ENCODE measurements at regions not wholly inside any gene's neighbourhood (a gene's known extent, or its start where the extent isn't known, plus 50 kb on each side); places are given as distances from the start of the nearest gene placed in this dataset.

DNA sequence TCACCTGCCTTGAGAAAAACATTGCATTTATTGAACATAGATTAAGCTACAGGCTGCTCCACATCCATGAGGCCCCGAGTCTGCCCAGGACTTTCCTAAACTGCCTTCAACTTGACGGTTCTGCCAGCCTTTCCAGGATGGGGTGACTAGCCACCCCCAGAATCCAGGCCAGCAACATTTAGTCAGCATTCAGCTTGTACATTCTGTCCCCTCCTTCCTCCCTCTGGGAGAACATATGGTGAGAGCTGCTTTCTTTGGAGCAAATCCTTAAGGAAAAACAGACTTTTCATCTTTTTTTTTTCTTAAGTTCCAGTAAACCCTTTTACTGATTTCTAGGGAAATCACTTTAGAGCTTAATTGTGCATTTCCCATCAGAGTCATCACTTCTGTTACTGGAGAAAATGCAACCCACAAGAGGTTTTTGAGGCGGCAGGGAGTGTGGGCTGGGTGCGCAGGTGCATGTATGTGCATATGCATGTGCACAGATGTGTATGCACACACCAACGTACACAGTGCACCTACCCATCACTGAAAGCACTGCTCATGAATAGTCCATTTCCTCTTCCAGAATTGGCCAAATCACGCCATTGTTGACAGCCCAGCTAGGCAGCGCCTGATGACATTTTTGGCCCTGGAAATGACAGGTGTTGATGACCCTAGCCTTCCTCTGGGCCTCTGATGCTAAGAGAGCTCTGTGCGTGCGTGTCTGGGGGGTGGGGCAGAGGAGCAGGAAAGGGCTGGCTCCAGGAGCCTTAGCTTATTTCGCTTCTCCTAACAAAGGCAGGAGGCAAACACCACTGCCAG is 145.6 kb downstream of the HSD17B3 start:
- DNase-seq (ENCODE audit: low spot score) = no peak

GRCh38 chr9:96154081-96154480 is 147.9 kb downstream of the HSD17B3 start:
- DNase-seq (ENCODE audit: low spot score) = no peak

GRCh38 chr9:96152550-96152949 is 149.4 kb downstream of the HSD17B3 start:
- no peak for DNase-seq (ENCODE audit: low spot score)

- no peak for DNase-seq (ENCODE audit: low spot score)
Observed at GRCh38 chr9:96150324-96151227, 151.4 kb downstream of the HSD17B3 start.

GRCh38 chr9:96149533-96150280 is 152.3 kb downstream of the HSD17B3 start:
- DNase-seq (ENCODE audit: low spot score) = no peak

GRCh38 chr9:96148634-96149532 is 153.1 kb downstream of the HSD17B3 start:
- no peak for DNase-seq (ENCODE audit: low spot score)

DNA sequence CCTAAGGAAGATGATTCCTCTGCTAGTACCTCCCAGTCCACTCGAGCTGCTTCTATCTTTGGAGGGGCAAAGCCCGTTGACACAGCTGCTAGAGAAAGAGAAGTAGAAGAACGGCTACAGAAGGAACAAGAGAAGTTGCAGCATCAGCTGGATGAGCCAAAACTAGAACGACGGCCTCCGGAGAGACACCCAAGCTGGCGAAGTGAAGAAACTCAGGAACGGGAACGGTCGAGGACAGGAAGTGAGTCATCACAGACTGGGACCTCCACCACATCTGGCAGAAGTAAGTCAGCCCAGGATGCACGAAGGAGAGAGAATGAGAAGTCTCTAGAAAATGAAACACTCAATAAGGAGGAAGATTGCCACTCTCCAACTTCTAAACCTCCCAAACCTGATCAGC is 154.9 kb downstream of the HSD17B3 start:
- peak; percentile 36 for DNase-seq (ENCODE audit: low spot score)

- DNase-seq (ENCODE audit: low spot score) = no peak
Observed at GRCh38 chr9:96141666-96142065, 160.3 kb downstream of the HSD17B3 start.

- DNase-seq (ENCODE audit: low spot score) = no peak
Observed at GRCh38 chr9:96141128-96141474, 160.9 kb downstream of the HSD17B3 start.

DNA sequence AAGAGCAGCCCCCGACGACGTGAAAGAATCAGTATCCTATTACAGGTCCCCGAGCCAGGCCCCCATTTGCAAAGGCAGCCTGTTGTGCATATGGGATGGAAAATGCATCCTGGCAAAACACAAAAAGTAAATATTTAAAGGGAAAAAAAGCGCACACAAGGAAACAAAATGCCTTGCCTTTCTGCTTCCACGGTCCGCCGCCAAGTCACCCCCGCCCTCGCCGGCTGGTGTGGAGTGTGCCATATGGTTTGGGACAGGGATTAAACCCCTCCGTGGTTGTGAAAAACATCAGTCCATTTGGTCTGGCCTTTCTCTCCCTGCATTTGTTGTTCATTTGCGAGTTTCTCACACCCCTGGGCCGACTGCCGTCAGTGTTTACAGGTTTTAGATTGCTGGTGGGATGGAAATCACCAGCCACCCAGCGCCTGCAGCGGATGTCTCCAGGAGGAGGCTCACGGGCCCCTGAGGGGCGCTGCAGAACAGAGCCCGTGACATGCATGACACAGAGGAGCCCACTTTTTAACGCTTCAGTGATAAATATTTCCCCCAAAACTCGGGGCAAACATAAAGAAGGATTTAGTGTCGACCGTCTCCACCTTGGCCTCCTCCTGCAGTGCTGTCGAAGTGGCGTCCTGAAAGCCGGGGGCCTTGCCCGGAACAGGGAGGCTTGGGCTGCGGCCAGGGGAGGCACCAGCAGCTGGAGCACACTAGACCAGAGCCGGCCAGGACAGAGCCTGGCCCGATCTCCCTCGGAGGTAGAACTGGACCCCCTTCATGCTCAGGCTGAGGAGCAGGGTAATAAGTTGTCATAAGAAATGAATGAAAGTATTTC is 161.5 kb downstream of the HSD17B3 start:
- peak; percentile 43 for DNase-seq (ENCODE audit: low spot score)

DNA sequence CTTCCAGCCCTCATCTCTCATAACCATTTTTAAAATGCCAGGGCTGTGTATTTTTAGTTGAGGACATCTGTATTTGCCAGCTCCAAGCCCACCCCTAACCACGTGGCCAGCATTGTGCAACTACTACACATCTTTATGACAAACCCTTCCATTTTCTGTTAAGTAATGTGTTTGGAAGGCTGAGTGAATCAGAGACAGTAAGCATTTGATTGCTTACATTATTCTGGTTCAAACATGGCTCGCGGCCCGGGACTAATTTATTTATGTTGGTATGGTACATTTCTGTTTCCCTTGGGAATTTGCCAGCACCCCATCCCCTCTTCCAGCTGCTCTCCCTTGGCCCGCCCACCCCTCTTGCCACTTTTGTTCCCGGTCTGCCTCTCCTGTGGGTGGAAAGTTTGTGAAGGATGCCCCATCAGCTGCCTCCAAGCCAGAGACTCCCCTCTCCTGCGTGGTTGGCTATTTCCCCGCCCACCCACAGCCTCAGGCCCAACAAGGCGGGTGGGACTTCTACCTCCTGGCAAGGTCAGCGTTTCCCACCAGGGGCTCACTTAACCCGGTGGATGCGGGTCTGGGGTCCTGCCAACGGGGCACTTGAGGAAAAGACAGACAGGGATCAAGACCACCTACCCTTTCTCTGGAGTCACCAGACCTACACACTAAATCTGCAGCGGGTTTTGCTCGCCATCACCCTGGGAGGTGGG is 162.2 kb downstream of the HSD17B3 start:
- DNase-seq (ENCODE audit: low spot score) = peak; percentile 74

DNA sequence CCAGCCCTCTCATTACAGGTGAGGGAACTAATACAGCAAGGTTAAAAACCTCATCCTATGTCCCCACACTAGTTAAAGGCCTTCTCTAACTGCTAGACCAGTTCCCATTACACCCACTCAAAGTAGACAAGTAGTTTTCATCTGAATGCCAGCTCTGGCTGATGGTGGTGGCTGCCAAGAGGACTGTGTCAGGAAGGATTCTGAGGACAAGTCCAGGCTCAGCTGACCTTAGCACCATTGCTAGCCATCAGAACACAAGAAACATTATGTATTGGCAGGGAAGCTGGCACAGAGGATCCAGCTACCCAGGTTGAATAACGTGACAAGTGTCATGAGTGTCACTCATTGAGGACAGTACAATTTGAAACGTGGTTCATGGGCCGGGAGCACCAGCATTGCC is 163.4 kb downstream of the HSD17B3 start:
- DNase-seq (ENCODE audit: low spot score) = no peak

DNA sequence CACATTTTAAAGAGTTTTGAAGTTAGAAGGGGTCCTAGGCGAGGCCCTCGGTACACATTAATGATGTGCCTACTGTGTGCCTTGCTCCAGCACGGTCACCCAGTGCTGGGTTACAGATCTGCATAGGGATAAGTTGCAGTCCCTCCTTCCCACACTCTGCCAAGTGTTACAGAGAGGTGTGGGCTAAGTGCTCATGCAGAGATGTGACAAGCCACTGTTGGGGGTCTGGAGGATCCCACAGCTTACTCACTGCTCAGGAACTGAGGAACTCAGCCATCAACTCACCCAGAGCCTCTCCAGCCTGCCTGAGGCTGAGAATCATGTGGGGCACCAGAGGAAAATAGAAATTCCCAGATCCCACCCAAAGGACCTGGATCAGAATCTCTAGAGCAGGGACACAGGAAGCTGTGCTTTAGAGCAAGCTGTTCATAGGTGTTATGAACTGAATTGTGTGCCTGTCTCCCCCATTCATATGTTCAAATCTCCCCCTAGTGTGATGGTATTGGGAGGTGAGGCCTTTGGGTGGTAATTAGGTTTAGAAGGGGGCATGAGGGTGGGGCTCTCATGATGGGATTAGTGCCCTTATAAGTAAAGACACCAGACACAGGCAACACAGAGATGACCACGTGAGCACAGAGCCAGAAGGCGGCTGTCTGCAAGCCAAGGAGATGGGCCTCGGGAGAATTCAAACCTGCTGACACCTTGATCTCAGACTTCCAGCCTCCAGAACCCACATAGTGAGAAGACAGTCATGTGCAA is 164.1 kb downstream of the HSD17B3 start:
- DNase-seq (ENCODE audit: low spot score) = no peak

- DNase-seq (ENCODE audit: low spot score) = peak; percentile 67
Observed at GRCh38 chr9:96136992-96137670, 164.8 kb downstream of the HSD17B3 start.

- DNase-seq (ENCODE audit: low spot score) = no peak
Observed at GRCh38 chr9:96135753-96136290, 166.2 kb downstream of the HSD17B3 start.

GRCh38 chr9:96135076-96135752 is 166.8 kb downstream of the HSD17B3 start:
- DNase-seq (ENCODE audit: low spot score) = no peak

- no peak for DNase-seq (ENCODE audit: low spot score)
Observed at GRCh38 chr9:96133321-96134021, 168.5 kb downstream of the HSD17B3 start.
